ENCODE measurements at regions not wholly inside any gene's neighbourhood (a gene's known extent, or its start where the extent isn't known, plus 50 kb on each side); places are given as distances from the start of the nearest gene placed in this dataset.

DNA sequence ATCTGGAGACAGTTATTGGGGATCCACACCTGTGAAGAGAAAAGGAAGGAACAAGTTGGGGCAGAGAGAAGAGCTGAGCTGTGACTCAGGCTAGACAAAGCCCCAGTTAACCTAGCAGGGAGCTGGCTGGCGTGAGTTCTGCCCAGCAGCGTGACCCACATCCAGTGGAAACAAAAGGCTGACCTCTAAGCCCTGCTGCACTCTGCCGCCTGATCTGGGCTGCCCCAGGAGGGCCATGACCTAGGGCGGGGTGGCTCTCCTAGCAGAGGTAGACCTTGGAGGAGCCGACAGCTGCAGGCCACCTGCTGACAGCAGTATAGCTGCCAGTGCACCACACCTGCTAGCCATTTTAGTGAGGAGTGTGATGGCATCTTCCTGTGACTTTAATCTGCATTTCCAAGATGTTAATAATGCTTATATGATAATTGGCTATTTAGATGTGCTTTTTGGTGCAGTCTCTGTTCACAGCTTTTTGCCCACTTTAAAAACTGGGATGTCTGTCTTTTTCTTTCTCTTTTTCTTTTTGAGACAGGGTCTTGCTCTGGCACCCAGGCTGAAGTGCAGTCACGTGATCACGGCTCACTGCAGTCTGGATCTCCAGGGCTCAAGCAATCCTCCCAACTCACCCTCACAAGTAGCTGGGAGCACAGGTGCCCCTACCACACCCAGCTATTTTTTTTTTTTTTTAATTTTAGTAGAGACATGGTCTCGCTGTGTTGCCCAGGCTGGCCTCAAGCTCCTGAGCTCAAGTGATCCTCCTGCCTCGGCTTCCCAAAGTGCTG is 78.1 kb downstream of the LSM3 start:
- ChIA-PET CTCF (interaction anchor here (0.5 to 1.6 kb wide), 2 partner anchors 53 to 112 kb away, joined by 3 to 7 read pairs; no protein-coding TSS in a partner anchor), POLR2A (ENCODE audit: low non-redundant PET) (no interaction called here)
- TF ChIP-seq, protein P1, sequence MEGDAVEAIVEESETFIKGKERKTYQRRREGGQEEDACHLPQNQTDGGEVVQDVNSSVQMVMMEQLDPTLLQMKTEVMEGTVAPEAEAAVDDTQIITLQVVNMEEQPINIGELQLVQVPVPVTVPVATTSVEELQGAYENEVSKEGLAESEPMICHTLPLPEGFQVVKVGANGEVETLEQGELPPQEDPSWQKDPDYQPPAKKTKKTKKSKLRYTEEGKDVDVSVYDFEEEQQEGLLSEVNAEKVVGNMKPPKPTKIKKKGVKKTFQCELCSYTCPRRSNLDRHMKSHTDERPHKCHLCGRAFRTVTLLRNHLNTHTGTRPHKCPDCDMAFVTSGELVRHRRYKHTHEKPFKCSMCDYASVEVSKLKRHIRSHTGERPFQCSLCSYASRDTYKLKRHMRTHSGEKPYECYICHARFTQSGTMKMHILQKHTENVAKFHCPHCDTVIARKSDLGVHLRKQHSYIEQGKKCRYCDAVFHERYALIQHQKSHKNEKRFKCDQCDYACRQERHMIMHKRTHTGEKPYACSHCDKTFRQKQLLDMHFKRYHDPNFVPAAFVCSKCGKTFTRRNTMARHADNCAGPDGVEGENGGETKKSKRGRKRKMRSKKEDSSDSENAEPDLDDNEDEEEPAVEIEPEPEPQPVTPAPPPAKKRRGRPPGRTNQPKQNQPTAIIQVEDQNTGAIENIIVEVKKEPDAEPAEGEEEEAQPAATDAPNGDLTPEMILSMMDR (conservative IDR thresholded peaks at IDR 0.05; ENCODE audit: low read depth): no peak
- peak overlapping the region; percentile 43 for H3K27ac ChIP-seq
- no peak for DNase-seq (ENCODE audit: low spot score)

DNA sequence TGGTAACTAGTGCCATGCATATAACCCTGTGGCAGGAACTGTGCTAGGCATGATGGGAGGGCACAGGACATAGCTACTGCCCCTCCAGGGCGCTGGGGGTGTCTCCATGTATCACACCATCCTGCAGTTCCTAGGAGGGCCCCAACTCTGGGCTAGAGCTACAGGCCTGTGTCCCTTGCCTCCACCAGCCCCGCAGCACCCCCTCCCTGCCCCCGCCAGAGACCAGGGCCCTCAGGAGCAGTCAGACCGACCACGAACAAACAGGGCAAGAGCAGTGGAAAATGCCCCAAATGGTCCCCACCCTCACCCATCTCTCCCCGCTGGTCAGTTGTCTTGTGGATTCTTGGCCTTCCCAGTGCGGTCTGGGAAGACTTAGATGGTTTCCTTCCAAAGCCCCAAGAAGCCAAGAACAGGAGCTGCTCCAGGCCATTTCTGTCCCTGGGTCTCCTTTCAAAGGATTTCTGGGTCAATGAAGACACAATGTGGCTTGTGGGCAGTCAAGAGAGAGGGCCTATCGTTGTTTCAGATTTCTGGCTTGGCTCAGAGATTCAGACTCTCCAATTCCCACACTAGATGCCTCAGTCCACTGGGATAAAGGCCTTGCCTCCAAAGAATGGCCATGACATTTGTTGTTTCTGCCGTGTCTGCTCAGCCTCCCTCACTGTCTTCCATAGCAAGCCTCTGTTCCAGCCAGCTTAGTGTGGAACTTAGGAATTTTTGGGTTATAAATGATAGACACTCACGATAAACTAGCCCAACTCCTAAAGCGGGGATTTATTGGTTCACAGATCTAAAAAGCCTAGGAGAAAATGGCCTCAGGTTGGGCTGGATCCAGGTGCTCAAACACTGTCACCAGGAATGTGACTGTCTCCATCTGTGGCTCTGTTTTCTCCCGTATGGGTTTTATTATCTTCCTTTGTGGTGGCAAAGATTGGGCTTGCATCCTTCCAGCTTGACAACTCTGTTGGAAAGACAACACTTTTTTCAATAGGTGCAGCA is 80.6 kb downstream of the LSM3 start:
- no peak overlapping the region for H3K27ac ChIP-seq
- ChIA-PET CTCF (no interaction called here), POLR2A (ENCODE audit: low non-redundant PET) (no interaction called here)
- TF ChIP-seq, protein P1 (conservative IDR thresholded peaks at IDR 0.05; ENCODE audit: low read depth): no peak
- DNase-seq (ENCODE audit: low spot score): no peak

DNA sequence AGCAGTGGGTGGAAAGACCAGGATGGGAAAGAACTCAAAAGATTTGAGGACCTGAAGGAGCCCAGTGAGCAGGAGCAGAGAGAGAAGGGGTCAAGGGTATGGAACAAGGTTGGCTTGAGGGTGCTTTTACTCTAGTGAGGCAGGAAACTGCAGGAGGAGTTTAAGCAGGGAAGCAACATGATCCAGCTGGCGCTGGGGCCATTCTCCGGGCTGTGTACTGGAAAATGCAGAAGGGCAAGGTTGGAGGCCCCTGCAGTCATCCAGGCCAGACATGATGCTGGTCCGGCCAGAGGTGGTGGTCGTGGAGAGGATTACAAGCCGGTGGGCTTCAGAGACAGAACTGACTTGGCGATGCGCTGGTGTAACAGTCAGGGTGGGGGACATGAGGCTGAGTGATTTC is 81.8 kb downstream of the LSM3 start:
- POLR2A ChIA-PET (ENCODE audit: low non-redundant PET): no interaction called here
- CTCF ChIA-PET: interaction anchor here (0.6 to 1.2 kb wide), 7 partner anchors 8 to 224 kb away, joined by 3 to 7 read pairs (median 4); partner anchors contain the start of gene SLC6A6
- DNase-seq (ENCODE audit: low spot score): no peak
- H3K27ac ChIP-seq: no peak overlapping the region
- TF ChIP-seq, protein P1 (conservative IDR thresholded peaks at IDR 0.05; ENCODE audit: low read depth): no peak

DNA sequence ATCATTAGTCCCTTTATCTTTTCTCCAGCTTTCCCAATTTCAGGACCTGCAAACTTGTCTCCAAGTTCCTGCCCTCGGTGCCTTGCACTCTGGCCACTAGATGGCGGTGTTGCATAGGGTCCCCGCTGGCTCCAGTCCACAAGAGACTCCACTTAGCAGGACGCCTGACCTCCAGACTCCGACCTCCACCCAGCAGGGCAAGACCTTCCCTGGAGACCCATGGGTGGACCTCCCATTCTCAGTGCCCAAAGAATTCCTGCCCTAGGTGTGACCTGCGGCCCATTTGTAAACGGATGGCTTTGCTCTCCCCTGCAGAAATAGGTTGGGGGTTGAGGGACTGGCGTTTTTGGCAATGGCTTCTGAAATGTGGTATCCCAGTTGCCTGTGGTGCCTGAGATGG is 82.6 kb downstream of the LSM3 start:
- H3K27ac ChIP-seq: no peak overlapping the region
- TF ChIP-seq, protein P1 (conservative IDR thresholded peaks at IDR 0.05; ENCODE audit: low read depth): peak; percentile 95
- peak; percentile 74 for DNase-seq (ENCODE audit: low spot score)
- ChIA-PET CTCF (interaction anchor here (0.6 to 1.2 kb wide), 9 partner anchors 9 to 428 kb away, joined by 3 to 7 read pairs (median 3); partner anchors contain the start of gene SLC6A6), POLR2A (ENCODE audit: low non-redundant PET) (no interaction called here)

DNA sequence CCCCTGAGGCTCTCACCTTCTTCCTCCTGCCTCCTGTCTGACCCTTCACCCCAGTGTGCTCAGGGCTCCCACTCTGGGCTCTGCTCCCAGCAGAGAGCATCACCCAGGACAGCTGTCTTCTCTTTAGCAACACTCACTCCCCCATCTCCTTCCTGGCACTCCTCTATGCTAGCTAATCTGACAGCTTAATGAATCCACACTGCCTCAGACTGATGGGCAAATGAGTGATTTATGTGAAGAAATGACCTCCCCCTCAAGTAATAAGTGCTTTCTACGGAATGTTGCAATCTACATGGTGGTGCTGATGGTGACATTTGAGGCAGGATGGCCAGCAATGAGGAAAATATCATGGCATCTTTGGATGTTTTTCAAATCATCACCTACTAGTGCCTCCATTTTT is 83.6 kb downstream of the LSM3 start:
- POLR2A ChIA-PET (ENCODE audit: low non-redundant PET): no interaction called here
- no peak for DNase-seq (ENCODE audit: low spot score)
- TF ChIP-seq, protein P1 (conservative IDR thresholded peaks at IDR 0.05; ENCODE audit: low read depth): no peak
- CTCF ChIA-PET: no interaction called here
- H3K27ac ChIP-seq: no peak overlapping the region

DNA sequence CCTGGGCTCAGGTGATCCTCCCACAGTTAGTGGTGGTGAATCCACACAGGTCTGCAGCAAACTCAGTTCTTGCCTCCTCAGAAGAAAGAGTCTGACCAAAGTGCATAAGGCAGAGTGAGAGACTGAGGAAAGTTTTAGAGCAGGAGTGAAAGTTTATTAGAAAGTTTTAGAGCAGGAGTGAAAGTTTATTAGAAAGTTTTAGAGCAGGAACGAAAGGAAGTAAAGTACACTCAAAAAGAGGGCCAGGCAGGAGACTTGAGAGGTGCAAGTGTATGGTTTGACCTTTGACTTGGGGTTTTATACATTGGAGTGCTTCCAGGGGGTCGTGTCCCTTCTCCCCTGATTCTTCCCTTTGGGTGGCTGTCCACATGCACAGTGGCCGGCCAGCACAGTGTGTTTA is 84.2 kb downstream of the LSM3 start:
- POLR2A ChIA-PET (ENCODE audit: low non-redundant PET): no interaction called here
- no peak for DNase-seq (ENCODE audit: low spot score)
- H3K27ac ChIP-seq: no peak overlapping the region
- CTCF ChIA-PET: no interaction called here
- TF ChIP-seq, protein P1 (conservative IDR thresholded peaks at IDR 0.05; ENCODE audit: low read depth): no peak

All from RWPE1 (cell line).